NT2/D1 (cell line): ENCODE measurements at regions not wholly inside any gene's neighbourhood (a gene's known extent, or its start where the extent isn't known, plus 50 kb on each side); places are given as distances from the start of the nearest gene placed in this dataset.

Source experiments
- YY1 ChIP-seq: IDR thresholded peaks from 2 replicates; pipeline ENCODE4 v1.6.1; 2011; ENCODE audit not compliant: insufficient read length, insufficient read depth
- ZNF274 ChIP-seq: IDR thresholded peaks from 2 replicates; pipeline ENCODE4 v1.6.1; 2011; ENCODE audit warnings: mild to moderate bottlenecking, low read depth, low read length

DNA sequence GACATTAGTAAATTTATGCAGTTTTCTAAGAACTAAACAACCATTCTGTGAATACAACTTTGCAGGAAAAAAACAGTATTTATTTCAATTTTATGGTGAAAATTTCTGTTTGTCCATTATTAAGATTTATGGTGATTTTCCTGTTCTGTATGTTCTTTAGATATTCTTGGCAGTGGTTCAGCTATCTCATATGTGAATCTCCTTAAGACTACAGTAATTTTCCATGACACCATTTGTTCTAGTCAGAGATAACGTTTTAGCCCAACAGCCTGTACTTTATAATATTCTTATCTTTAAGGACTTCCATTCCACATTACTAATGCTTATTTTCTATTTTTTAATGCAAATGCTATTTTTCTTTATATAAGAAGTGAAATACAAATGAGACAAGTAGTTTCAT is 504.0 kb downstream of the RFPL4B start:
- no peak for TF ChIP-seq ZNF274
- no peak for TF ChIP-seq YY1
